Astrocyte (in vitro differentiated cells and primary cell): ENCODE measurements at regions not wholly inside any gene's neighbourhood (a gene's known extent, or its start where the extent isn't known, plus 50 kb on each side); places are given as distances from the start of the nearest gene placed in this dataset.

Experiments
- DNase-seq: peaks from one replicate; pipeline ENCODE4 v3.0.0-alpha.2; 2010; ENCODE audit warnings: low read depth
- FAIRE-seq: peaks from 2 replicates; lab custom pipeline; 2011; peaks lifted over from hg19 to GRCh38; lab: Jason Lieb, UNC
- H2AFZ ChIP-seq: 2 replicates; pipeline ENCODE4 v1.6.0; 2012; ENCODE audit warnings: low read depth, low read length, inconsistent platforms
- H3K27ac ChIP-seq: 2 replicates; pipeline ENCODE4 v1.5.1; 2011; ENCODE audit warnings: low read depth, low read length, inconsistent platforms
- H3K27me3 ChIP-seq: 2 replicates; pipeline ENCODE4 v1.6.0; 2011; ENCODE audit warnings: low read length, inconsistent platforms; ENCODE audit not compliant: insufficient read depth
- H3K36me3 ChIP-seq: 2 replicates; pipeline ENCODE4 v1.5.1; 2011; ENCODE audit warnings: low read length, inconsistent platforms; ENCODE audit not compliant: insufficient read depth
- H3K4me1 ChIP-seq: 2 replicates; pipeline ENCODE4 v1.5.1; 2011; ENCODE audit warnings: low read length, inconsistent platforms; ENCODE audit not compliant: insufficient read depth
- H3K4me2 ChIP-seq: 2 replicates; pipeline ENCODE4 v1.6.0; 2012; ENCODE audit warnings: low read length, inconsistent platforms
- H3K4me3 ChIP-seq: 2 replicates; pipeline ENCODE4 v1.5.1; 2011; ENCODE audit warnings: low read depth, mild to moderate bottlenecking, low read length, inconsistent platforms; ENCODE audit not compliant: insufficient read depth
- H3K79me2 ChIP-seq: 2 replicates; pipeline ENCODE4 v1.6.0; 2012; ENCODE audit warnings: mild to moderate bottlenecking, low read length, inconsistent platforms; ENCODE audit not compliant: insufficient read depth
- H3K9ac ChIP-seq: 2 replicates; pipeline ENCODE4 v1.6.0; 2012; ENCODE audit warnings: mild to moderate bottlenecking, low read length, inconsistent platforms
- H3K9me3 ChIP-seq: 2 replicates; pipeline ENCODE4 v1.5.1; 2012; ENCODE audit warnings: low read depth, mild to moderate bottlenecking, low read length, inconsistent platforms; ENCODE audit not compliant: insufficient read depth
- H4K20me1 ChIP-seq: 2 replicates; pipeline ENCODE4 v1.6.0; 2012; ENCODE audit warnings: low read length, inconsistent platforms; ENCODE audit not compliant: insufficient read depth
- H3K27ac Mint-ChIP-seq: one replicate; pipeline ENCODE4 v1.8.0; 2021; ENCODE audit warnings: mild to moderate bottlenecking, mixed read lengths; ENCODE audit not compliant: unreplicated experiment
- H3K27me3 Mint-ChIP-seq: one replicate; pipeline ENCODE4 v1.8.0; 2021; ENCODE audit warnings: low read depth, mixed read lengths; ENCODE audit not compliant: unreplicated experiment
- H3K36me3 Mint-ChIP-seq: one replicate; pipeline ENCODE4 v1.8.0; 2021; ENCODE audit warnings: low read depth, mixed read lengths; ENCODE audit not compliant: unreplicated experiment
- H3K4me1 Mint-ChIP-seq: one replicate; pipeline ENCODE4 v1.8.0; 2021; ENCODE audit warnings: low read depth, mixed read lengths; ENCODE audit not compliant: unreplicated experiment
- H3K4me3 Mint-ChIP-seq: one replicate; pipeline ENCODE4 v1.8.0; 2021; ENCODE audit warnings: mild to moderate bottlenecking, moderate library complexity, mixed read lengths; ENCODE audit not compliant: unreplicated experiment
- H3K9me3 Mint-ChIP-seq: one replicate; pipeline ENCODE4 v1.8.0; 2021; ENCODE audit warnings: mild to moderate bottlenecking, mixed read lengths; ENCODE audit not compliant: unreplicated experiment
- EZH2 ChIP-seq: IDR thresholded peaks from 2 replicates; pipeline ENCODE4 v1.6.1; 2012; ENCODE audit warnings: mild to moderate bottlenecking, low read length, inconsistent platforms; ENCODE audit not compliant: insufficient read depth
- TF ChIP-seq, protein P1 (sequence below): IDR thresholded peaks from 2 replicates; pipeline ENCODE4 v1.5.1; 2011; ENCODE audit warnings: low read depth, mild to moderate bottlenecking, inconsistent platforms, low read length, moderate library complexity; ENCODE audit not compliant: insufficient read depth

DNA sequence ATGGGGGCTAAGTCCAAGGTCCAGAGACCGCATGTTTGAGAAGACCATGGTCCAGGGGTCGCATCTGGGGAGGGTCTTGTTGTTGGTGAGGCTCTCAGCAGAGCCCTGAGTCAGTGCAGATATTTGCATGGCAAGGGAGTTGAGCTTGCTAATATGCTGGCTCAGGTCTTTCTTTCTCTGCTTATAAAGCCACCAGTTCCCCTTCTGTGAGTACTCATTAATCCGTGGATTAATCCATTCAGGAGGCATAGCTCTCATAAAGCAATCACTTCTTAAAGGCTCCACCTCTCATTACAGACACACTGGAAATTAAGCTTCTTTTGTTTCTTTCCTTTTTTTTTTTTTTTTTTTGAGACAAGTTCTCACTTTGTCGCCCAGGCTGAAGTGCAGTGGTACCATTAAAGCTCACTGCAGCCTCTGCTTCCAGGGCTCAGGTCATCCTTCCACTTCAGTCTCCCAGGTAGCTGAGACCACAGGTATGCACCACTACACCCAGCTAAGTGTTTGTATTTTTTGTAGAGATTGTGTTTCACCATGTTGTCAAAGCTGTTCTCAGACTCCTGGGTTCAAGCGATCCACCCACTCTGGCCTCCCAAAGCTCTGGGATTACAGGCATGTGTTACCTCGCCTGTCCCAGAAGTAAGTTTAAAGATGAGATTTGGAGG is 216.4 kb downstream of the SLITRK5 start:
- Histone ChIP-seq H3K36me3 (no peaks in the 10 kb centered on the region), H3K27ac (no peak overlapping the region), H3K4me3 (no peak overlapping the region), H3K4me2 (no peak overlapping the region), H3K4me1 (no peaks in the 10 kb centered on the region), H3K79me2 (no peaks in the 10 kb centered on the region), H3K27me3 (no peaks in the 10 kb centered on the region), H3K9me3 (no peaks in the 10 kb centered on the region), H2AFZ (no peak overlapping the region), H3K9ac (no peak overlapping the region), H4K20me1 (no peaks in the 10 kb centered on the region)
- Mint-ChIP-seq H3K36me3 (no peaks in the 10 kb centered on the region), H3K4me1 (peaks cover 4% of the 10 kb centered on the region), H3K27me3 (no peaks in the 10 kb centered on the region), H3K9me3 (no peaks in the 10 kb centered on the region), H3K27ac (no peak overlapping the region), H3K4me3 (no peak overlapping the region)
- DNase-seq (no peak), FAIRE-seq (no peak)
- TF ChIP-seq, protein P1, sequence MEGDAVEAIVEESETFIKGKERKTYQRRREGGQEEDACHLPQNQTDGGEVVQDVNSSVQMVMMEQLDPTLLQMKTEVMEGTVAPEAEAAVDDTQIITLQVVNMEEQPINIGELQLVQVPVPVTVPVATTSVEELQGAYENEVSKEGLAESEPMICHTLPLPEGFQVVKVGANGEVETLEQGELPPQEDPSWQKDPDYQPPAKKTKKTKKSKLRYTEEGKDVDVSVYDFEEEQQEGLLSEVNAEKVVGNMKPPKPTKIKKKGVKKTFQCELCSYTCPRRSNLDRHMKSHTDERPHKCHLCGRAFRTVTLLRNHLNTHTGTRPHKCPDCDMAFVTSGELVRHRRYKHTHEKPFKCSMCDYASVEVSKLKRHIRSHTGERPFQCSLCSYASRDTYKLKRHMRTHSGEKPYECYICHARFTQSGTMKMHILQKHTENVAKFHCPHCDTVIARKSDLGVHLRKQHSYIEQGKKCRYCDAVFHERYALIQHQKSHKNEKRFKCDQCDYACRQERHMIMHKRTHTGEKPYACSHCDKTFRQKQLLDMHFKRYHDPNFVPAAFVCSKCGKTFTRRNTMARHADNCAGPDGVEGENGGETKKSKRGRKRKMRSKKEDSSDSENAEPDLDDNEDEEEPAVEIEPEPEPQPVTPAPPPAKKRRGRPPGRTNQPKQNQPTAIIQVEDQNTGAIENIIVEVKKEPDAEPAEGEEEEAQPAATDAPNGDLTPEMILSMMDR, result no peak
- no peak for TF ChIP-seq EZH2

DNA sequence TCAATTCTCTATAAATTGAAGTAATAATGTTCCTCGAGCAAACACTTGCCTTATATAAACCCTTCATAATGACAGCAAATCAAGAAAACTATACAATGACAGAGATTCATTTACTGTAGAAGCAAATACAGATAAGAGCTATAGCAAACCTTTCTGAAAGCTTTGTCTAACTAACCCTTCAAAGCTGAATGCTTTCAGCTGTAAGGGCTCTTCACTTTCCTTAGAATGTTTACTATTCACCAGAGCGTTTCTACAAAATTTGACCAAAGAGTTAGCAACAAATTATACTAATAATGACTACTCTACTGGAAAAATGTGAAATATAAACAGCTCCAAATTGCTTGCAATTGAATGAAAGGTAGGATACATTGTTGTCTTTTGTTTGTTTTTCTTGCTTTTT is 218.1 kb downstream of the SLITRK5 start:
- H4K20me1 ChIP-seq, result no peaks in the 10 kb centered on the region
- no peak for TF ChIP-seq EZH2
- TF ChIP-seq, protein P1, result no peak
- H3K4me2 ChIP-seq, result no peak overlapping the region
- H2AFZ ChIP-seq, result no peak overlapping the region
- peaks cover 4% of the 10 kb centered on the region for H3K4me1 Mint-ChIP-seq
- no peaks in the 10 kb centered on the region for H3K36me3 Mint-ChIP-seq
- no peaks in the 10 kb centered on the region for H3K27me3 ChIP-seq
- H3K4me3 ChIP-seq, result no peak overlapping the region
- H3K79me2 ChIP-seq, result no peaks in the 10 kb centered on the region
- no peaks in the 10 kb centered on the region for H3K9me3 ChIP-seq
- H3K4me3 Mint-ChIP-seq, result no peak overlapping the region
- H3K9ac ChIP-seq, result no peak overlapping the region
- no peaks in the 10 kb centered on the region for H3K4me1 ChIP-seq
- no peaks in the 10 kb centered on the region for H3K27me3 Mint-ChIP-seq
- H3K36me3 ChIP-seq, result no peaks in the 10 kb centered on the region
- no peak overlapping the region for H3K27ac ChIP-seq
- H3K9me3 Mint-ChIP-seq, result no peaks in the 10 kb centered on the region
- FAIRE-seq, result no peak
- no peak for DNase-seq
- H3K27ac Mint-ChIP-seq, result no peak overlapping the region

DNA sequence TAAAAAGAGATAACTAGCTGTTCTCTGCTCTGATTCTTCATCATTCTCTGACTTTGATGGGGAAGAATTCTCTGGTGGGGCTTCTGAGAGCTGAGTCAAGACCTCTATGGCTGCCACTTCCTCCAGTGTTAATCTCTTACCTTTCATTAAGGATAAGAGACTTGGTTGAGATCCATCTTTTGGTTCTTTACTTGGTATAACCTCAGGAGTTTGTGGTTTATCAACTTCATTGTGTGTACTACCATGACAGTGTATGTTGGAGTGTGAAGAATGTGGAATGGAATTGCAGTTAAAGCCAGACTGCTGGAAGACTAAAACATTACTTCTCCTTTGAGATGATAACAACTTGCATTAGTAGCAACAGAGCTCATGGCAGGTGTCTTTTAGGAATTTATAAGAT is 222.0 kb downstream of the SLITRK5 start:
- no peaks in the 10 kb centered on the region for H4K20me1 ChIP-seq
- no peaks in the 10 kb centered on the region for H3K27me3 ChIP-seq
- DNase-seq (no peak), FAIRE-seq (no peak)
- H2AFZ ChIP-seq, result no peak overlapping the region
- no peaks in the 10 kb centered on the region for H3K79me2 ChIP-seq
- H3K4me1 Mint-ChIP-seq, result no peaks in the 10 kb centered on the region
- H3K27ac Mint-ChIP-seq, result no peak overlapping the region
- H3K36me3 ChIP-seq, result no peaks in the 10 kb centered on the region
- H3K4me3 ChIP-seq, result no peak overlapping the region
- H3K9me3 ChIP-seq, result no peaks in the 10 kb centered on the region
- TF ChIP-seq EZH2, result no peak
- TF ChIP-seq, protein P1, result no peak
- no peak overlapping the region for H3K27ac ChIP-seq
- no peak overlapping the region for H3K9ac ChIP-seq
- H3K9me3 Mint-ChIP-seq, result no peaks in the 10 kb centered on the region
- no peaks in the 10 kb centered on the region for H3K36me3 Mint-ChIP-seq
- no peaks in the 10 kb centered on the region for H3K4me1 ChIP-seq
- H3K27me3 Mint-ChIP-seq, result no peaks in the 10 kb centered on the region
- no peak overlapping the region for H3K4me2 ChIP-seq
- H3K4me3 Mint-ChIP-seq, result no peak overlapping the region
